ENCODE measurements at regions not wholly inside any gene's neighbourhood (a gene's known extent, or its start where the extent isn't known, plus 50 kb on each side); places are given as distances from the start of the nearest gene placed in this dataset.

DNA sequence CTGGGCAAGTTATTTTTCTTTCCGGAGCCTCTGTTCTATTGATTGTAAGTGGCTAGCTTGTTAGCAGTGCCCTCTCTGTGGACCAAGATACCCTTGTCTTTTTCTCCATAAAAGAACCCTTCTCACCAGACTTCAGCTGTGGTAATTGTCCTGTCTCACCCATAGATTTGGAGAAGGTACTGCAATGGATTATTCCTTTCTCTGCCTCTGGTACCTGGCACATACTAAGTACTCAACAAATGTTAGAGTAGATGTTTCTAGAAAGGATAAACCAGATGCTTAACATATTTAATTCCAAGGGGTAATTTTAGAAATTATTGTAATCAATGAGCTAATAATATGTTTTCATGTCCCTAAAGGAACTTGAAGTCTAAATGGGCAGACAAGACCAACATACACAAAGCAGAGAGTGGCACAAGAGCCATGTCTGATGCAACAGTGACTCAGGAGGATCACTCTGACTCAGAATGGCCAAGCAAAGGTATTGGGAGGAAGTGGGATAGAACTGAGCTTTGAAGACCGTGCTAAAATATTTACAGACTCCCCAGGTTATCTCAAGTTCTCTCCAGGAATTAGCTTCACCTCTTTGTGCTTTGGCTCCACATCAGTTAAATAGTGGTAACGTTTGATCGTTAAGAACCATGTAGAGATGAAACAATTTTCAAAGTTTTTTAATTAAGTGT is 129.7 kb upstream of the OSR1 start:
- TF ChIP-seq HDGF (IDR thresholded peaks at IDR 0.05; ENCODE audit: borderline replicate concordance) (no peak), LEF1 (IDR thresholded peaks at IDR 0.05; ENCODE audit: borderline replicate concordance) (no peak), BHLHE40 (IDR thresholded peaks at IDR 0.05; ENCODE audit: borderline replicate concordance) (no peak), FOXK2 (IDR thresholded peaks at IDR 0.05) (no peak), ZNF384 (IDR thresholded peaks at IDR 0.05) (no peak), CTBP1 (IDR thresholded peaks at IDR 0.05; ENCODE audit: borderline replicate concordance) (no peak), ARNT (IDR thresholded peaks at IDR 0.05) (no peak), FOXA1 (IDR thresholded peaks at IDR 0.05) (no peak), FOXM1 (IDR thresholded peaks at IDR 0.05; ENCODE audit: borderline replicate concordance) (no peak), SUZ12 (IDR thresholded peaks at IDR 0.05) (no peak), SP1 (IDR thresholded peaks at IDR 0.05) (no peak), ELF4 (IDR thresholded peaks at IDR 0.05) (no peak), L3MBTL2 (conservative IDR thresholded peaks at IDR 0.05) (no peak)
